ENCODE measurements at regions not wholly inside any gene's neighbourhood (a gene's known extent, or its start where the extent isn't known, plus 50 kb on each side); places are given as distances from the start of the nearest gene placed in this dataset.

- TF ChIP-seq CTCF (IDR thresholded peaks at IDR 0.05; ENCODE audit: poor library complexity) (peak; percentile 78), EZH2 (IDR thresholded peaks at IDR 0.05; ENCODE audit: borderline replicate concordance) (no peak)
These were observed 679.5 kb upstream of the NRSN1 start for GRCh38 chr6:23446469-23446967.
